Calu3 (cell line): ENCODE measurements at regions not wholly inside any gene's neighbourhood (a gene's known extent, or its start where the extent isn't known, plus 50 kb on each side); places are given as distances from the start of the nearest gene placed in this dataset.

ENCODE experiments used
- BruUV-seq: library from RNA; stranded (reverse); fragments of 400-500 nt; replicated peaks from 2 replicates; lab custom pipeline; 2021; lab: Mats Ljungman, UMichigan
- CTCF ChIA-PET: fragments of 300-600 bp; sonication (Branson Sonifier 250); formaldehyde crosslinking; loops from one replicate; lab custom pipeline; 2022; ENCODE audit warnings: antibody characterized with exemption; lab: Charles Lee
- DNase-seq: peaks from one replicate; pipeline ENCODE4 v3.0.0; 2022
- H3K27ac Mint-ChIP-seq: one replicate; pipeline ENCODE4 v1.8.0; 2022; ENCODE audit warnings: mixed read lengths; ENCODE audit not compliant: unreplicated experiment
- H3K27me3 Mint-ChIP-seq: one replicate; pipeline ENCODE4 v1.8.0; 2022; ENCODE audit warnings: mixed read lengths; ENCODE audit not compliant: unreplicated experiment
- H3K36me3 Mint-ChIP-seq: one replicate; pipeline ENCODE4 v1.8.0; 2022; ENCODE audit warnings: mild to moderate bottlenecking, moderate library complexity, mixed read lengths; ENCODE audit not compliant: insufficient read depth, unreplicated experiment
- H3K4me1 Mint-ChIP-seq: one replicate; pipeline ENCODE4 v1.8.0; 2022; ENCODE audit warnings: mild to moderate bottlenecking, low read depth, mixed read lengths; ENCODE audit not compliant: unreplicated experiment
- H3K4me3 Mint-ChIP-seq: one replicate; pipeline ENCODE4 v1.8.0; 2022; ENCODE audit warnings: mild to moderate bottlenecking, low read depth, moderate library complexity, mixed read lengths; ENCODE audit not compliant: unreplicated experiment
- H3K9me3 Mint-ChIP-seq: one replicate; pipeline ENCODE4 v1.8.0; 2022; ENCODE audit warnings: low read depth, mixed read lengths; ENCODE audit not compliant: unreplicated experiment
- intact Hi-C: fragments of 100-400 bp; cut with micrococcal nuclease; formaldehyde crosslinking; loops from one replicate; pipeline ENCODE4 v1.10.0; 2022; ENCODE audit not compliant: unreplicated experiment
- TF ChIP-seq, protein P1 (sequence below): fragments of 200-600 bp; IDR thresholded peaks from one replicate; pipeline ENCODE4 v1.8.0; 2022; ENCODE audit warnings: antibody characterized with exemption; ENCODE audit not compliant: unreplicated experiment

DNA sequence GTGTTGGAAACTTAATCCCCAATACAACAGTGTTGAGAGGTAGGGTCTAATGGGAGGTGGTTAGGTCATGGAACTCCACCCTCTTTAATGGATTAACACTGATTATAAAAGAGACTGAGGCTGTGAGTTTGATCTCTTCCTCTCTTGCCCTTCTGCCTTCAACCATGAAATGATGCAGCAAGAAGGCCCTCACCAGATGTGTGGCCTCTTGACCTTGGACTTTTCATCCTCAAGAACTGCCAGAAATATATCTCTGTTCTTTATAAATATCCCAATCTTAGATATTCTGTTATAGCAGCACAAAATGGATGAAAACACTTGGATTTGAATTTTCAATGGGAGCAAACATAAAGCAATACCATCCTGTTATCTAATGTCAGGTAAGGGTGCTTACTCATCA, 67.6 kb downstream of the NMUR2 start:
- Mint-ChIP-seq H3K27me3 (no peaks in the 10 kb centered on the region), H3K4me3 (no peak overlapping the region), H3K36me3 (no peaks in the 10 kb centered on the region), H3K4me1 (no peaks in the 10 kb centered on the region), H3K27ac (no peak overlapping the region), H3K9me3 (no peaks in the 10 kb centered on the region)
- BruUV-seq: no TSS peak
- no peak for DNase-seq
- TF ChIP-seq, protein P1, sequence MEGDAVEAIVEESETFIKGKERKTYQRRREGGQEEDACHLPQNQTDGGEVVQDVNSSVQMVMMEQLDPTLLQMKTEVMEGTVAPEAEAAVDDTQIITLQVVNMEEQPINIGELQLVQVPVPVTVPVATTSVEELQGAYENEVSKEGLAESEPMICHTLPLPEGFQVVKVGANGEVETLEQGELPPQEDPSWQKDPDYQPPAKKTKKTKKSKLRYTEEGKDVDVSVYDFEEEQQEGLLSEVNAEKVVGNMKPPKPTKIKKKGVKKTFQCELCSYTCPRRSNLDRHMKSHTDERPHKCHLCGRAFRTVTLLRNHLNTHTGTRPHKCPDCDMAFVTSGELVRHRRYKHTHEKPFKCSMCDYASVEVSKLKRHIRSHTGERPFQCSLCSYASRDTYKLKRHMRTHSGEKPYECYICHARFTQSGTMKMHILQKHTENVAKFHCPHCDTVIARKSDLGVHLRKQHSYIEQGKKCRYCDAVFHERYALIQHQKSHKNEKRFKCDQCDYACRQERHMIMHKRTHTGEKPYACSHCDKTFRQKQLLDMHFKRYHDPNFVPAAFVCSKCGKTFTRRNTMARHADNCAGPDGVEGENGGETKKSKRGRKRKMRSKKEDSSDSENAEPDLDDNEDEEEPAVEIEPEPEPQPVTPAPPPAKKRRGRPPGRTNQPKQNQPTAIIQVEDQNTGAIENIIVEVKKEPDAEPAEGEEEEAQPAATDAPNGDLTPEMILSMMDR: no peak
- intact Hi-C loops: no loop called here
- CTCF ChIA-PET: interaction anchor here (1.6 kb wide), 1 partner anchor 12 kb away, joined by 5 read pairs; no protein-coding TSS in a partner anchor

DNA sequence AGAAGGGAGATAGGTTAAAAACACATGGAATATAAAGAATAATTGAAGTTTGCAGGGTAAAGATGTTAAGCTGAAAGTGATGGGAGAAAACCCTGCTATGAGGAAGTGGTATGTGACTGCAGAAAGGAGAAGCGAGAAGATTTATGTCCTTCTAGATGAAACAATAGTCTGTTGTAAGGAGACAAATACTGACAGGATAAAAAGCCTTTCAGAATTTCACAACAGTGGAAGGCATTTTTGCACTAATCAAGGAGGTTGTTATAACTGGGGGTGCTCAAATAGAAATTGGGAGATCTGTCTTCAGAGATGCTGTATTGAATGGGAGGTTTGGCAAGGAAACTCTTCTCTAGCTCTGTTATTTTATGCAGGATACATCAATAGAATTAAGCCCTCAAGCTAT, 69.6 kb downstream of the NMUR2 start:
- no peaks in the 10 kb centered on the region for H3K27me3 Mint-ChIP-seq
- H3K4me3 Mint-ChIP-seq: no peak overlapping the region
- H3K36me3 Mint-ChIP-seq: peaks cover 4% of the 10 kb centered on the region
- CTCF ChIA-PET: interaction anchor here (0.7 kb wide), 1 partner anchor 14 kb away, joined by 3 read pairs; no protein-coding TSS in a partner anchor
- no peak overlapping the region for H3K27ac Mint-ChIP-seq
- H3K9me3 Mint-ChIP-seq: no peaks in the 10 kb centered on the region
- no peak for DNase-seq
- intact Hi-C loops: no loop called here
- peaks cover 17% of the 10 kb centered on the region for H3K4me1 Mint-ChIP-seq
- no TSS peak for BruUV-seq
- TF ChIP-seq, protein P1: no peak

DNA sequence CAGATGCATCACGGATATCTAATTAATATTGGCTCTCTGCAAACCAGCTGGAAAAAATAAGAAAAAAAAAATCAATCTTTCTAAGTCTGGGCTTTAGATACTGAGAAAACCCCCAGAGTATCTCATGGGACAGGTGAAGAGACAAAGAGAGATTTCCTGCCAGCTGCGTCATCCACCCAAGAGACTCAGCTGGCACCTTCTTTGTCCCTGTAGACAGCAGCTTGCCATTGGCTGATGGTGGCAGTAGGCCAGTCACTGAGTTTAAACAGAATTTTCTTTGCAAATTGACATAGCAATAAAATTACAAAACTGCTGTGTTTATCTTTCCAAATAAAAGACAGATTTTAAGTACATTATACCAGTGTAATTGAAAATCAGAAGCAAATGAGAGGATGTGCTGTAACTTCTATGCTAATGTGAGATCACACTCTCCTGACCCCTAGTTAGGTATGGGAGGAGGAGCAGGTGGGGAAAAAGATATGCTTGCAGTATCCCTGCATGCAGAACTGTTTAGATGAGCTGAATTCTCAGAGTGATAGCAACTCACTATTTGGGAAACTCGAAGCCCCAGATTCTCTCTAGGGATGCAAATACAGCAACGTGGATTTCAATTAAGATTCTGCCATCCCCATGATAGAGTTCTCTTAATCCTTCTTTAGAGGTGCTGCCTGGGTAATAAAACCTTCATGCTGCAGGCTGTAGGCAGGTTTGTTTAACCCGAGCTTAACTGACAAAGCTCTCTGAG, 72.2 kb downstream of the NMUR2 start:
- Mint-ChIP-seq H3K4me1 (peaks cover 17% of the 10 kb centered on the region), H3K4me3 (no peak overlapping the region), H3K9me3 (no peaks in the 10 kb centered on the region), H3K36me3 (peaks cover 4% of the 10 kb centered on the region), H3K27me3 (no peaks in the 10 kb centered on the region), H3K27ac (no peak overlapping the region)
- no peak for DNase-seq
- TF ChIP-seq, protein P1: no peak
- no TSS peak for BruUV-seq
- intact Hi-C loops: no loop called here
- CTCF ChIA-PET: no interaction called here

DNA sequence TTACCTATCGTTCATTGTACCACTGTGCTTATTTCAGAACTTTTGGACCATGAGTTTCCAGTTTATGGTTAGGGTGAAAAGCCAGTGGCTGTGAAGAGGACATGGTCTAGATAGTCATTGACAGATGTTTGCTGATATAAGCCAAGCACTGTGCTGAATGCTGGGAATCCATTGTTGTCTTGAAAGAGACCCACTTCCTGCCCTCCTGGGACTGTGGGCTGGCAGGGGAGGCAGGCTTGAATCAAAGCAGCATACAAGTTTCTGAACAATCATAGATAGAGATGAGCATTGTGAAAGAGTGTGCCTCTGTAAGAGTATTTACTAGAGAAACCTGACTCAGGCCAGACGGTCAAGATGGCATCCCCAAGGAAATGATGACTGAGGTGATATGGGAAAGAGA, 73.4 kb downstream of the NMUR2 start:
- TF ChIP-seq, protein P1: no peak
- intact Hi-C loops: no loop called here
- no TSS peak for BruUV-seq
- no peak for DNase-seq
- H3K4me3 Mint-ChIP-seq: no peak overlapping the region
- peaks cover 5% of the 10 kb centered on the region for H3K9me3 Mint-ChIP-seq
- no peak overlapping the region for H3K27ac Mint-ChIP-seq
- peaks cover 17% of the 10 kb centered on the region for H3K4me1 Mint-ChIP-seq
- CTCF ChIA-PET: no interaction called here
- H3K36me3 Mint-ChIP-seq: peaks cover 4% of the 10 kb centered on the region
- H3K27me3 Mint-ChIP-seq: no peaks in the 10 kb centered on the region
